IMR-90 (cell line): ENCODE measurements at regions not wholly inside any gene's neighbourhood (a gene's known extent, or its start where the extent isn't known, plus 50 kb on each side); places are given as distances from the start of the nearest gene placed in this dataset.

Experiments used
- ATAC-seq: fragments of 200-7000 bp; cut with Tn5 transposase; 2 replicates; pipeline ENCODE4 v1.9.1; 2020; ENCODE audit warnings: low read depth, mild to moderate bottlenecking, moderate library complexity
- BruUV-seq: library from RNA; stranded (reverse); fragments of 400-500 nt; replicated peaks from 2 replicates; lab custom pipeline; 2021; lab: Mats Ljungman, UMichigan
- CTCF ChIA-PET: fragments of 300-600 bp; formaldehyde crosslinking; extraction: SDS; loops from one replicate; lab custom pipeline; 2021; ENCODE audit warnings: antibody characterized with exemption; lab: Yijun Ruan, JAX
- POLR2A ChIA-PET: fragments of 300-600 bp; sonication (Branson Sonifier 250); formaldehyde crosslinking; loops from one replicate; lab custom pipeline; 2022; ENCODE audit warnings: antibody characterized with exemption; ENCODE audit not compliant: unreplicated experiment; lab: Charles Lee
- DNase-seq: peaks from one replicate; pipeline ENCODE4 v3.0.0; 2013
- H2AFZ ChIP-seq: replicated peaks from 2 replicates; pipeline ENCODE3; 2013; ENCODE audit warnings: low read length, mild to moderate bottlenecking; ENCODE audit not compliant: poor library complexity
- H2AK5ac ChIP-seq: 2 replicates; pipeline ENCODE4 v1.6.1; 2013; ENCODE audit warnings: low read depth, low read length, inconsistent platforms
- H2AK9ac ChIP-seq: replicated peaks from 2 replicates; pipeline ENCODE3; 2013; ENCODE audit warnings: mild to moderate bottlenecking, low read depth, low read length, moderate library complexity; ENCODE audit not compliant: poor library complexity
- H2BK120ac ChIP-seq: 2 replicates; pipeline ENCODE4 v1.6.1; 2013; ENCODE audit warnings: low read depth, low read length, inconsistent platforms
- H2BK15ac ChIP-seq: 3 replicates; pipeline ENCODE4 v1.6.1; 2013; ENCODE audit warnings: low read depth, low read length, inconsistent platforms
- H2BK20ac ChIP-seq: 2 replicates; pipeline ENCODE4 v1.6.1; 2013; ENCODE audit warnings: low read depth, mild to moderate bottlenecking, inconsistent platforms, low read length, moderate library complexity
- H2BK5ac ChIP-seq: 2 replicates; pipeline ENCODE4 v1.6.1; 2013; ENCODE audit warnings: mild to moderate bottlenecking, low read depth, low read length, inconsistent platforms; ENCODE audit not compliant: poor library complexity, severe bottlenecking
- H3K14ac ChIP-seq: replicated peaks from 2 replicates; pipeline ENCODE4 v1.6.1; 2013; ENCODE audit warnings: low read depth, low read length, inconsistent platforms
- H3K18ac ChIP-seq: 2 replicates; pipeline ENCODE4 v1.6.1; 2013; ENCODE audit warnings: low read depth, low read length, control low read depth
- H3K23ac ChIP-seq: 2 replicates; pipeline ENCODE4 v1.6.1; 2013; ENCODE audit warnings: low read depth, low read length, inconsistent platforms
- H3K27ac ChIP-seq: 2 replicates; pipeline ENCODE4 v1.5.1; 2013; ENCODE audit warnings: mild to moderate bottlenecking, control low read depth, low read length; ENCODE audit not compliant: insufficient read depth
- H3K27me3 ChIP-seq: 2 replicates; pipeline ENCODE4 v1.6.1; 2013; ENCODE audit warnings: low read length; ENCODE audit not compliant: control insufficient read depth, insufficient read depth
- H3K36me3 ChIP-seq: 2 replicates; pipeline ENCODE4 v1.6.1; 2013; ENCODE audit warnings: low read length, mixed read lengths; ENCODE audit not compliant: control insufficient read depth, insufficient read depth
- H3K4ac ChIP-seq: 2 replicates; pipeline ENCODE4 v1.6.1; 2013; ENCODE audit warnings: low read depth, low read length, inconsistent platforms
- H3K4me1 ChIP-seq: 2 replicates; pipeline ENCODE4 v1.6.1; 2013; ENCODE audit warnings: low read length, mixed read lengths; ENCODE audit not compliant: control insufficient read depth, insufficient read depth
- H3K4me2 ChIP-seq: 2 replicates; pipeline ENCODE4 v1.6.1; 2013; ENCODE audit warnings: low read depth, mild to moderate bottlenecking, control low read depth, low read length, moderate library complexity
- H3K4me3 ChIP-seq: 2 replicates; pipeline ENCODE4 v1.5.1; 2013; ENCODE audit warnings: low read depth, mild to moderate bottlenecking, control low read depth, low read length, moderate library complexity; ENCODE audit not compliant: insufficient read depth
- H3K56ac ChIP-seq: 2 replicates; pipeline ENCODE4 v1.6.1; 2013; ENCODE audit warnings: low read length, inconsistent platforms; ENCODE audit not compliant: insufficient read depth; ENCODE audit errors: extremely low read depth
- H3K79me1 ChIP-seq, 2 experiments: 2 replicates each; pipeline ENCODE4 v1.6.1; 2013; ENCODE audit warnings: low read length in 2 of 2, inconsistent platforms in 1 of 2, low read depth in 1 of 2
- H3K9ac ChIP-seq: 2 replicates; pipeline ENCODE4 v1.6.1; 2013; ENCODE audit warnings: low read depth, low read length, control low read depth
- H3K9me1 ChIP-seq: 2 replicates; pipeline ENCODE4 v1.6.1; 2013; ENCODE audit warnings: low read length, inconsistent platforms; ENCODE audit not compliant: insufficient read depth
- H3K9me3 ChIP-seq: 2 replicates; pipeline ENCODE4 v1.6.1; 2013; ENCODE audit warnings: low read length; ENCODE audit not compliant: control insufficient read depth, insufficient read depth
- H4K20me1 ChIP-seq: 2 replicates; pipeline ENCODE4 v1.6.1; 2013; ENCODE audit warnings: low read length, inconsistent platforms; ENCODE audit not compliant: insufficient read depth
- H4K5ac ChIP-seq: 2 replicates; pipeline ENCODE4 v1.6.1; 2013; ENCODE audit warnings: mild to moderate bottlenecking, low read depth, low read length, control low read depth
- H4K8ac ChIP-seq, 2 experiments: 2 replicates each; pipeline ENCODE4 v1.6.1; 2013; ENCODE audit warnings: low read depth in 2 of 2, low read length in 2 of 2, control low read depth in 1 of 2, inconsistent platforms in 1 of 2
- H4K91ac ChIP-seq: 2 replicates; pipeline ENCODE4 v1.6.1; 2013; ENCODE audit warnings: low read depth, low read length, inconsistent platforms; ENCODE audit not compliant: insufficient read depth
- CEBPB ChIP-seq: IDR thresholded peaks from 2 replicates; pipeline ENCODE4 v1.6.1; 2012; ENCODE audit warnings: low read depth, low read length, improper control_type of control experiment
- CHD1 ChIP-seq: IDR thresholded peaks from 2 replicates; pipeline ENCODE4 v1.6.1; 2012; ENCODE audit warnings: low read depth, low read length, improper control_type of control experiment
- CTCF ChIP-seq: conservative IDR thresholded peaks from 2 replicates; pipeline ENCODE4 v1.5.1; 2012; ENCODE audit warnings: mild to moderate bottlenecking, low read depth, low read length, improper control_type of control experiment
- FOS ChIP-seq: fragments of 150-350 bp; IDR thresholded peaks from 2 replicates; pipeline ENCODE4 v1.6.1; 2016; ENCODE audit warnings: low read depth, low read length
- MAFK ChIP-seq: IDR thresholded peaks from 2 replicates; pipeline ENCODE4 v1.6.1; 2012; ENCODE audit warnings: low read depth, low read length, improper control_type of control experiment
- MAZ ChIP-seq: IDR thresholded peaks from 2 replicates; pipeline ENCODE4 v1.6.1; 2012; ENCODE audit warnings: low read depth, mild to moderate bottlenecking, low read length, improper control_type of control experiment, moderate library complexity, borderline replicate concordance
- MXI1 ChIP-seq: IDR thresholded peaks from 2 replicates; pipeline ENCODE4 v1.6.1; 2012; ENCODE audit warnings: low read depth, mild to moderate bottlenecking, low read length, moderate library complexity, borderline replicate concordance
- POLR2A ChIP-seq: IDR thresholded peaks from 2 replicates; pipeline ENCODE4 v1.6.1; 2012; ENCODE audit warnings: mild to moderate bottlenecking, low read depth, low read length
- RAD21 ChIP-seq: IDR thresholded peaks from 2 replicates; pipeline ENCODE4 v1.6.1; 2012; ENCODE audit warnings: low read length, improper control_type of control experiment
- RCOR1 ChIP-seq: IDR thresholded peaks from 2 replicates; pipeline ENCODE4 v1.6.1; 2012; ENCODE audit warnings: mild to moderate bottlenecking, low read length, improper control_type of control experiment; ENCODE audit not compliant: insufficient replicate concordance
- RFX5 ChIP-seq: IDR thresholded peaks from 2 replicates; pipeline ENCODE4 v1.8.0; 2012; ENCODE audit warnings: low read depth, mild to moderate bottlenecking, low read length, moderate library complexity
- USF2 ChIP-seq: fragments of 150-350 bp; IDR thresholded peaks from 2 replicates; pipeline ENCODE4 v1.6.1; 2017; ENCODE audit warnings: mild to moderate bottlenecking, antibody characterized with exemption, low read length, low read depth
- WGBS, 2 experiments: methylation state at CpG; one replicate each; pipeline versions ENCODE4 v1.1.5 to v1.1.7; 2013; ENCODE audit warnings: missing lambda C conversion rate in 2 of 2; ENCODE audit not compliant: insufficient read length in 1 of 2; ENCODE audit errors: extremely low coverage in 2 of 2; 5-methylcytosine and 5-hydroxymethylcytosine counted together
- dilution Hi-C: fragments of 300-500 bp; cut with HindIII; formaldehyde crosslinking; loops from one replicate; pipeline ENCODE4 v1.14.3; 2018; ENCODE audit warnings: low sequenced_read_pairs; ENCODE audit not compliant: unreplicated experiment
- in situ Hi-C: fragments of 300-500 bp; cut with MboI; formaldehyde crosslinking; loops from 3 replicates; pipeline ENCODE4 v1.14.3; 2019; ENCODE audit warnings: low sequenced_read_pairs, inconsistent platforms, mixed read lengths
- intact Hi-C: fragments of 100-400 bp; cut with micrococcal nuclease; formaldehyde crosslinking; loops from 2 replicates; pipeline ENCODE4 v1.10.0; 2022

DNA sequence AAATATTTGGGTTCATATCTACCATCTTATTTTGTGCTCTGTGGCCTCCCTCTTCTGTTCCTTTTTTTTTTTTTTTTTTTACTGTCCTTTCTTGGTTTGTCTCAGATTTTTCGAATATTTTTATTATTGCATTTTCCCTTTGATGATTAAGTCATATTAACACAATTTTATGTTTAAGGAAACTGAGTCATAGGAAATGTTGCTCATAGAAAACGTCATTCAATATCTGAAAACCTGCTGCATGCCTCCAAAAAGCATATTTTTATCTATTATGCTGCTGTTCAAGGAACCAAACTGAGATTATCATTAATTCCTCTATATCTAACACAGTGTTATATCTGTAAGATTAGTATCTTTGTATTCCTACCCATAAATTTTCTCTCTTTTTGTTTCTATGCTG lies 614.3 kb upstream of the SLC8A1 start:
- no peaks in the 10 kb centered on the region for H3K9me1 ChIP-seq
- H2BK15ac ChIP-seq = no peak overlapping the region
- H2AK5ac ChIP-seq = no peak overlapping the region
- H3K4me2 ChIP-seq = no peak overlapping the region
- H4K5ac ChIP-seq = no peak overlapping the region
- in situ Hi-C loops = no loop called here
- H3K9me3 ChIP-seq = no peaks in the 10 kb centered on the region
- no peak overlapping the region for H2AFZ ChIP-seq
- H3K79me1 ChIP-seq = no peaks in the 10 kb centered on the region
- ATAC-seq (no peak), DNase-seq (no peak)
- H3K23ac ChIP-seq = no peak overlapping the region
- H4K91ac ChIP-seq = no peak overlapping the region
- no peaks in the 10 kb centered on the region for H4K20me1 ChIP-seq
- no peak overlapping the region for H2AK9ac ChIP-seq
- dilution Hi-C loops = no loop called here
- WGBS, 2 experiments = no CpG with 5 or more reads among the region's 2 CpGs
- CTCF ChIA-PET = no interaction called here
- no peaks in the 10 kb centered on the region for H3K36me3 ChIP-seq
- TF ChIP-seq USF2 (no peak), MAFK (no peak), CHD1 (no peak), CTCF (no peak), CEBPB (no peak), RAD21 (no peak), MXI1 (no peak), RCOR1 (no peak), FOS (no peak), MAZ (no peak), RFX5 (no peak), POLR2A (no peak)
- H3K18ac ChIP-seq = no peak overlapping the region
- no peaks in the 10 kb centered on the region for H3K4me1 ChIP-seq
- no peak overlapping the region for H3K56ac ChIP-seq
- no peak overlapping the region for H4K8ac ChIP-seq
- no peak overlapping the region for H3K9ac ChIP-seq
- H3K4me3 ChIP-seq = no peak overlapping the region
- H2BK20ac ChIP-seq = no peak overlapping the region
- no peak overlapping the region for H2BK120ac ChIP-seq
- intact Hi-C loops = no loop called here
- H2BK5ac ChIP-seq = no peak overlapping the region
- H3K27ac ChIP-seq = no peak overlapping the region
- BruUV-seq = no TSS peak
- no peak overlapping the region for H3K14ac ChIP-seq
- no peak overlapping the region for H3K4ac ChIP-seq
- POLR2A ChIA-PET = no interaction called here
- no peaks in the 10 kb centered on the region for H3K27me3 ChIP-seq
